Sciatic nerve (tissue), 2 donors: ENCODE measurements at regions not wholly inside any gene's neighbourhood (a gene's known extent, or its start where the extent isn't known, plus 50 kb on each side); places are given as distances from the start of the nearest gene placed in this dataset.

ENCODE experiments used
- ATAC-seq: fragments of 200-7000 bp; cut with Tn5 transposase; one replicate; pipeline ENCODE4 v1.9.1; 2020; ENCODE audit warnings: mild to moderate bottlenecking, moderate library complexity
- DNase-seq: peaks from one replicate; pipeline ENCODE4 v3.0.0-alpha.2; 2020; ENCODE audit warnings: low spot score
- intact Hi-C: fragments of 100-400 bp; cut with DNase I; formaldehyde crosslinking; loops from one replicate; pipeline ENCODE4 v1.14.2; 2022
- donor health status: DM: no; HTN: no; CAD: no.
- donor health status: DM: no; HTN: no; CAD: no.

- no peak for ATAC-seq
Observed at GRCh38 chr12:43294916-43295315, 257.1 kb downstream of the ADAMTS20 start.

GRCh38 chr12:43294147-43294546, 257.9 kb downstream of the ADAMTS20 start:
- intact Hi-C loops: no loop called here
- no peak for ATAC-seq
- no peak for DNase-seq

More at GRCh38 chr12:43294916-43295315, 257.1 kb downstream of the ADAMTS20 start:
- intact Hi-C loops: no loop called here
- no peak for DNase-seq

- ATAC-seq (no peak), DNase-seq (no peak)
- intact Hi-C loops: no loop called here
Observed at GRCh38 chr12:43293396-43293795, 258.6 kb downstream of the ADAMTS20 start.

GRCh38 chr12:43292699-43293098, 259.3 kb downstream of the ADAMTS20 start:
- ATAC-seq: no peak
- intact Hi-C loops: no loop called here
- no peak for DNase-seq

- DNase-seq (no peak), ATAC-seq (no peak)
- intact Hi-C loops: no loop called here
Observed at GRCh38 chr12:43291516-43291915, 260.5 kb downstream of the ADAMTS20 start.

GRCh38 chr12:43290836-43291235, 261.2 kb downstream of the ADAMTS20 start:
- ATAC-seq (no peak), DNase-seq (no peak)
- intact Hi-C loops: no loop called here

GRCh38 chr12:43289426-43289801, 262.6 kb downstream of the ADAMTS20 start:
- DNase-seq (no peak), ATAC-seq (no peak)
- intact Hi-C loops: no loop called here

- intact Hi-C loops: no loop called here
- ATAC-seq (no peak), DNase-seq (no peak)
Observed at GRCh38 chr12:43288671-43289425, 263.2 kb downstream of the ADAMTS20 start.

- DNase-seq (no peak), ATAC-seq (no peak)
- intact Hi-C loops: no loop called here
Observed at GRCh38 chr12:43287706-43288383, 264.2 kb downstream of the ADAMTS20 start.

GRCh38 chr12:43286986-43287385, 265.0 kb downstream of the ADAMTS20 start:
- ATAC-seq: no peak
- intact Hi-C loops: no loop called here
- DNase-seq: no peak

- peak; percentile 93 for ATAC-seq
- intact Hi-C loops: no loop called here
Observed at GRCh38 chr12:43285159-43285598, 266.8 kb downstream of the ADAMTS20 start.

GRCh38 chr12:43284486-43285158, 267.4 kb downstream of the ADAMTS20 start:
- DNase-seq (no peak), ATAC-seq (peak; percentile 56)
- intact Hi-C loops: no loop called here

More at GRCh38 chr12:43285159-43285598, 266.8 kb downstream of the ADAMTS20 start:
- no peak for DNase-seq

GRCh38 chr12:43283206-43283605, 268.8 kb downstream of the ADAMTS20 start:
- ATAC-seq (no peak), DNase-seq (no peak)
- intact Hi-C loops: no loop called here

GRCh38 chr12:43282106-43282505, 269.9 kb downstream of the ADAMTS20 start:
- ATAC-seq (no peak), DNase-seq (no peak)
- intact Hi-C loops: no loop called here

- ATAC-seq (no peak), DNase-seq (no peak)
- intact Hi-C loops: no loop called here
Observed at GRCh38 chr12:43281563-43281962, 270.4 kb downstream of the ADAMTS20 start.

GRCh38 chr12:43278541-43278832, 273.5 kb downstream of the ADAMTS20 start:
- intact Hi-C loops: no loop called here
- ATAC-seq: no peak
- DNase-seq: no peak

- no peak for DNase-seq
- intact Hi-C loops: no loop called here
- no peak for ATAC-seq
Observed at GRCh38 chr12:43277651-43278540, 274.1 kb downstream of the ADAMTS20 start.

GRCh38 chr12:43273467-43273866, 278.5 kb downstream of the ADAMTS20 start:
- ATAC-seq (no peak), DNase-seq (no peak)
- intact Hi-C loops: no loop called here

- intact Hi-C loops: no loop called here
- DNase-seq (no peak), ATAC-seq (peak; percentile 52)
Observed at GRCh38 chr12:43271659-43272058, 280.3 kb downstream of the ADAMTS20 start.
